H9 (cell line): ENCODE measurements at regions not wholly inside any gene's neighbourhood (a gene's known extent, or its start where the extent isn't known, plus 50 kb on each side); places are given as distances from the start of the nearest gene placed in this dataset.

Source experiments
- DNase-seq: peaks from one replicate; pipeline ENCODE4 v3.0.0-alpha.2; 2017
- H2AFZ ChIP-seq: one replicate; pipeline ENCODE4 v1.6.1; 2013; ENCODE audit warnings: mild to moderate bottlenecking, low read length, control low read depth, moderate library complexity
- H2AK5ac ChIP-seq: 2 replicates; pipeline ENCODE4 v1.6.1; 2013; ENCODE audit warnings: low read length, control low read depth, mixed read lengths; ENCODE audit not compliant: insufficient read length
- H2BK120ac ChIP-seq: one replicate; pipeline ENCODE4 v1.6.1; 2013; ENCODE audit warnings: low read depth, mild to moderate bottlenecking, low read length, control low read depth, inconsistent platforms; ENCODE audit not compliant: poor library complexity, severe bottlenecking
- H2BK12ac ChIP-seq: 2 replicates; pipeline ENCODE4 v1.6.1; 2013; ENCODE audit warnings: low read length, control low read depth, mixed read lengths, low read depth; ENCODE audit not compliant: insufficient read length
- H2BK15ac ChIP-seq: 2 replicates; pipeline ENCODE4 v1.6.1; 2013; ENCODE audit warnings: low read depth, low read length, control low read depth
- H2BK20ac ChIP-seq: one replicate; pipeline ENCODE4 v1.6.1; 2013; ENCODE audit warnings: low read depth, mild to moderate bottlenecking, low read length, control low read depth, inconsistent platforms; ENCODE audit not compliant: poor library complexity, severe bottlenecking
- H2BK5ac ChIP-seq: 2 replicates; pipeline ENCODE4 v1.6.1; 2013; ENCODE audit warnings: low read length, control low read depth, mixed read lengths; ENCODE audit not compliant: insufficient read length
- H3K14ac ChIP-seq: 2 replicates; pipeline ENCODE4 v1.6.1; 2013; ENCODE audit warnings: low read length, control low read depth; ENCODE audit not compliant: insufficient read depth
- H3K18ac ChIP-seq: 2 replicates; pipeline ENCODE4 v1.6.1; 2013; ENCODE audit warnings: low read depth, mild to moderate bottlenecking, mixed read lengths, low read length, control low read depth; ENCODE audit not compliant: insufficient read length
- H3K23ac ChIP-seq: 2 replicates; pipeline ENCODE4 v1.6.1; 2013; ENCODE audit warnings: low read length, control low read depth, mixed read lengths, low read depth; ENCODE audit not compliant: insufficient read length
- H3K23me2 ChIP-seq: 2 replicates; pipeline ENCODE4 v1.6.1; 2013; ENCODE audit warnings: low read depth, mild to moderate bottlenecking, mixed read lengths, low read length, control low read depth; ENCODE audit not compliant: insufficient read length, poor library complexity, severe bottlenecking
- H3K27ac ChIP-seq: 2 replicates; pipeline ENCODE4 v1.5.1; 2013; ENCODE audit warnings: low read length, control low read depth, mixed read lengths, low read depth; ENCODE audit not compliant: insufficient read length
- H3K27me3 ChIP-seq: 2 replicates; pipeline ENCODE4 v1.6.1; 2013; ENCODE audit warnings: low read length, control low read depth, inconsistent platforms; ENCODE audit not compliant: insufficient read depth
- H3K4ac ChIP-seq: 2 replicates; pipeline ENCODE4 v1.6.1; 2013; ENCODE audit warnings: low read depth, mild to moderate bottlenecking, control low read depth, inconsistent platforms, low read length, moderate library complexity
- H3K4me1 ChIP-seq: 2 replicates; pipeline ENCODE4 v1.6.1; 2013; ENCODE audit warnings: low read length, control low read depth, inconsistent platforms; ENCODE audit not compliant: insufficient read depth
- H3K4me2 ChIP-seq: 2 replicates; pipeline ENCODE4 v1.6.1; 2013; ENCODE audit warnings: low read length, control low read depth, mixed read lengths; ENCODE audit not compliant: insufficient read length, insufficient read depth
- H3K56ac ChIP-seq: 2 replicates; pipeline ENCODE4 v1.6.1; 2013; ENCODE audit warnings: low read depth, mild to moderate bottlenecking, mixed read lengths, low read length, control low read depth; ENCODE audit not compliant: insufficient read length
- H3K79me1 ChIP-seq: 2 replicates; pipeline ENCODE4 v1.6.1; 2013; ENCODE audit warnings: low read depth, mild to moderate bottlenecking, moderate library complexity, low read length, control low read depth, inconsistent platforms; ENCODE audit not compliant: insufficient read depth, poor library complexity, severe bottlenecking
- H3K79me2 ChIP-seq: 2 replicates; pipeline ENCODE4 v1.6.1; 2013; ENCODE audit warnings: low read length, control low read depth, inconsistent platforms; ENCODE audit not compliant: insufficient read depth
- H3K9ac ChIP-seq: 2 replicates; pipeline ENCODE4 v1.6.1; 2013; ENCODE audit warnings: low read length, control low read depth, mixed read lengths; ENCODE audit not compliant: insufficient read length; ENCODE audit errors: extremely low read depth
- H3K9me3 ChIP-seq: one replicate; pipeline ENCODE4 v1.6.1; 2013; ENCODE audit warnings: low read depth, low read length, inconsistent platforms; ENCODE audit not compliant: control insufficient read depth
- H3T11ph ChIP-seq: one replicate; pipeline ENCODE4 v1.6.1; 2013; ENCODE audit warnings: mild to moderate bottlenecking, low read length, control low read depth, inconsistent platforms
- H4K20me1 ChIP-seq: one replicate; pipeline ENCODE4 v1.6.1; 2013; ENCODE audit not compliant: control insufficient read depth, insufficient read length, insufficient read depth
- H4K5ac ChIP-seq: 2 replicates; pipeline ENCODE4 v1.6.1; 2013; ENCODE audit warnings: low read depth, mild to moderate bottlenecking, mixed read lengths, low read length, control low read depth; ENCODE audit not compliant: insufficient read length
- H4K8ac ChIP-seq: replicated peaks from 2 replicates; pipeline ENCODE4 v1.6.1; 2013; ENCODE audit warnings: low read length, control low read depth, mixed read lengths, low read depth; ENCODE audit not compliant: insufficient read length
- H4K91ac ChIP-seq: 2 replicates; pipeline ENCODE4 v1.6.1; 2013; ENCODE audit warnings: low read depth, mild to moderate bottlenecking, moderate library complexity, mixed read lengths, low read length, control low read depth; ENCODE audit not compliant: insufficient read length
- H3K27ac Mint-ChIP-seq, 3 experiments: 2 replicates in 2 of 3; 3 replicates in 1 of 3; pipeline ENCODE4 v1.8.0; 2020 to 2021; ENCODE audit warnings: mixed read lengths in 3 of 3, mild to moderate bottlenecking in 1 of 3, moderate library complexity in 1 of 3
- H3K27me3 Mint-ChIP-seq: 2 replicates; pipeline ENCODE4 v1.8.0; 2021; ENCODE audit warnings: low read depth, mild to moderate bottlenecking, moderate library complexity, mixed read lengths
- H3K36me3 Mint-ChIP-seq, 3 experiments: 2 replicates in 2 of 3; 3 replicates in 1 of 3; pipeline ENCODE4 v1.8.0; 2020 to 2021; ENCODE audit warnings: low read depth in 3 of 3, mixed read lengths in 3 of 3; ENCODE audit not compliant: insufficient read depth in 1 of 3
- H3K4me1 Mint-ChIP-seq, 2 experiments: 2 replicates each; pipeline ENCODE4 v1.8.0; 2020; ENCODE audit warnings: mixed read lengths in 2 of 2
- H3K4me3 Mint-ChIP-seq, 2 experiments: 2 replicates in 1 of 2; 3 replicates in 1 of 2; pipeline ENCODE4 v1.8.0; 2020 to 2021; ENCODE audit warnings: mild to moderate bottlenecking in 2 of 2, mixed read lengths in 2 of 2, moderate library complexity in 1 of 2
- H3K9me3 Mint-ChIP-seq, 2 experiments: 2 replicates in 1 of 2; 3 replicates in 1 of 2; pipeline ENCODE4 v1.8.0; 2020; ENCODE audit warnings: mild to moderate bottlenecking in 2 of 2, mixed read lengths in 2 of 2, moderate library complexity in 1 of 2
- CTCF ChIP-seq: fragments of 200-600 bp; sonication (generic); conservative IDR thresholded peaks from 3 replicates; pipeline ENCODE4 v1.8.0; 2021; ENCODE audit warnings: antibody characterized with exemption, mild to moderate bottlenecking
- WGBS: extraction: QIAGEN DNeasy Blood & Tissue Kit; methylation state at CpG from one replicate; pipeline ENCODE4 v1.1.7; 2013; ENCODE audit warnings: missing lambda C conversion rate, low lambda C conversion rate, mixed read lengths; ENCODE audit not compliant: insufficient read length; ENCODE audit errors: extremely low coverage; 5-methylcytosine and 5-hydroxymethylcytosine counted together

GRCh38 chr6:141265756-141266623 lies 866.7 kb upstream of the GJE1 start:
- Histone ChIP-seq H3T11ph (no peak overlapping the region), H2AK5ac (no peak overlapping the region), H3K18ac (no peak overlapping the region), H4K20me1 (no peaks in the 10 kb centered on the region), H4K5ac (no peak overlapping the region), H2BK12ac (no peak overlapping the region), H3K79me2 (no peaks in the 10 kb centered on the region), H2AFZ (no peak overlapping the region), H3K4ac (no peak overlapping the region), H3K23me2 (no peaks in the 10 kb centered on the region), H2BK15ac (no peak overlapping the region), H2BK120ac (no peak overlapping the region), H3K79me1 (no peaks in the 10 kb centered on the region), H3K4me1 (no peaks in the 10 kb centered on the region), H3K9me3 (no peaks in the 10 kb centered on the region), H3K4me2 (no peak overlapping the region), H3K23ac (no peak overlapping the region), H3K14ac (no peak overlapping the region), H4K8ac (no peak overlapping the region), H2BK5ac (no peak overlapping the region), H3K27me3 (no peaks in the 10 kb centered on the region), H2BK20ac (no peak overlapping the region), H3K56ac (no peak overlapping the region), H3K9ac (no peak overlapping the region), H3K27ac (no peak overlapping the region), H4K91ac (no peak overlapping the region)
- no peak for TF ChIP-seq CTCF
- Mint-ChIP-seq H3K9me3 (no peaks in the 10 kb centered on the region), H3K4me3 (no peak overlapping the region), H3K36me3 (no peaks in the 10 kb centered on the region), H3K4me1 (peaks cover 21 to 25% of the 10 kb centered on the region in 2 experiments), H3K27me3 (no peaks in the 10 kb centered on the region), H3K27ac (peak overlapping the region; percentile 48 to 83 (median 70); a peak in 5 of 7 replicates)
- no peak for DNase-seq
- WGBS, result no CpG with 5 or more reads among the region's 4 CpGs
